Trophoblast cell (in vitro differentiated cells and primary cell): ENCODE measurements at regions not wholly inside any gene's neighbourhood (a gene's known extent, or its start where the extent isn't known, plus 50 kb on each side); places are given as distances from the start of the nearest gene placed in this dataset.

Source experiments
- DNase-seq, 2 donors: peaks; one replicate each; pipeline ENCODE4 v3.0.0-alpha.2; 2016
- H2AFZ ChIP-seq: 2 replicates; pipeline ENCODE4 v1.6.1; 2013; ENCODE audit warnings: low read length, moderate library complexity, mild to moderate bottlenecking; ENCODE audit not compliant: insufficient read depth, poor library complexity
- H2AK5ac ChIP-seq: 2 replicates; pipeline ENCODE4 v1.6.1; 2013; ENCODE audit warnings: mild to moderate bottlenecking, low read length
- H2BK120ac ChIP-seq: 2 replicates; pipeline ENCODE4 v1.6.1; 2013; ENCODE audit warnings: low read length, mild to moderate bottlenecking, moderate library complexity; ENCODE audit not compliant: insufficient read depth, poor library complexity
- H2BK12ac ChIP-seq: 2 replicates; pipeline ENCODE4 v1.6.1; 2013; ENCODE audit warnings: mild to moderate bottlenecking, low read length, moderate library complexity
- H2BK5ac ChIP-seq: 2 replicates; pipeline ENCODE4 v1.6.1; 2013; ENCODE audit warnings: low read length, low read depth, moderate library complexity, mild to moderate bottlenecking; ENCODE audit not compliant: poor library complexity
- H3K14ac ChIP-seq: 2 replicates; pipeline ENCODE4 v1.6.1; 2013; ENCODE audit warnings: mild to moderate bottlenecking, low read length
- H3K18ac ChIP-seq: 2 replicates; pipeline ENCODE4 v1.6.1; 2013; ENCODE audit warnings: mild to moderate bottlenecking, low read length
- H3K23ac ChIP-seq: 2 replicates; pipeline ENCODE4 v1.6.1; 2013; ENCODE audit warnings: low read length
- H3K27ac ChIP-seq: 2 replicates; pipeline ENCODE4 v1.5.1; 2013; ENCODE audit warnings: low read depth, mild to moderate bottlenecking, inconsistent platforms, low read length, moderate library complexity
- H3K27me3 ChIP-seq: 2 replicates; pipeline ENCODE4 v1.6.1; 2013; ENCODE audit warnings: inconsistent platforms, mild to moderate bottlenecking, low read length, moderate library complexity; ENCODE audit not compliant: insufficient read depth
- H3K36me3 ChIP-seq, 2 experiments: 1 replicate in 1 of 2; 2 replicates in 1 of 2; pipeline ENCODE4 v1.6.1; 2013; ENCODE audit warnings: low read length in 2 of 2, mild to moderate bottlenecking in 2 of 2, moderate library complexity in 1 of 2; ENCODE audit not compliant: insufficient read depth in 2 of 2, control insufficient read depth in 1 of 2
- H3K4ac ChIP-seq: 2 replicates; pipeline ENCODE4 v1.6.1; 2013; ENCODE audit warnings: low read depth, mild to moderate bottlenecking, low read length, moderate library complexity
- H3K4me1 ChIP-seq, 2 experiments: 1 replicate in 1 of 2; 2 replicates in 1 of 2; pipeline ENCODE4 v1.6.1; 2013; ENCODE audit warnings: low read length in 2 of 2, mild to moderate bottlenecking in 2 of 2, moderate library complexity in 1 of 2; ENCODE audit not compliant: insufficient read depth in 2 of 2, control insufficient read depth in 1 of 2
- H3K4me2 ChIP-seq: 2 replicates; pipeline ENCODE4 v1.6.1; 2013; ENCODE audit warnings: inconsistent platforms, mild to moderate bottlenecking, low read length, moderate library complexity
- H3K4me3 ChIP-seq: 2 replicates; pipeline ENCODE4 v1.5.1; 2013; ENCODE audit warnings: mild to moderate bottlenecking, low read depth, low read length, inconsistent platforms
- H3K79me1 ChIP-seq: one replicate; pipeline ENCODE4 v1.6.1; 2013; ENCODE audit warnings: low read length
- H3K79me2 ChIP-seq: 2 replicates; pipeline ENCODE4 v1.6.1; 2013; ENCODE audit warnings: low read length, mild to moderate bottlenecking; ENCODE audit not compliant: control insufficient read depth, insufficient read depth, poor library complexity
- H3K9ac ChIP-seq: 2 replicates; pipeline ENCODE4 v1.6.1; 2013; ENCODE audit warnings: mild to moderate bottlenecking, low read length
- H3K9me3 ChIP-seq: 2 replicates; pipeline ENCODE4 v1.6.1; 2013; ENCODE audit warnings: low read depth, mild to moderate bottlenecking, control low read depth, inconsistent platforms, low read length; ENCODE audit not compliant: insufficient read depth
- H4K12ac ChIP-seq: 2 replicates; pipeline ENCODE4 v1.6.1; 2013; ENCODE audit warnings: low read depth, mild to moderate bottlenecking, low read length, moderate library complexity
- H4K8ac ChIP-seq: 2 replicates; pipeline ENCODE4 v1.6.1; 2013; ENCODE audit warnings: low read depth, mild to moderate bottlenecking, low read length, moderate library complexity
- H4K91ac ChIP-seq: one replicate; pipeline ENCODE4 v1.6.1; 2013; ENCODE audit warnings: low read depth, mild to moderate bottlenecking, low read length, moderate library complexity
- whole genome bisulfite sequencing: extraction: QIAGEN DNeasy Blood & Tissue Kit; methylation state at CpG from one replicate; pipeline ENCODE4 v1.1.7; 2013; ENCODE audit warnings: missing lambda C conversion rate; ENCODE audit not compliant: insufficient read length, insufficient coverage; ENCODE audit errors: extremely low coverage; 5-methylcytosine and 5-hydroxymethylcytosine counted together

- H3K14ac ChIP-seq = no peak overlapping the region
- H3K9me3 ChIP-seq = no peaks in the 10 kb centered on the region
- H3K4me3 ChIP-seq = no peak overlapping the region
- no peak overlapping the region for H3K4me2 ChIP-seq
- H3K4ac ChIP-seq = no peak overlapping the region
- no peak overlapping the region for H2BK5ac ChIP-seq
- H3K27ac ChIP-seq = no peak overlapping the region
- no peak for DNase-seq
- peaks cover 0 to 3% of the 10 kb centered on the region in 2 experiments for H3K4me1 ChIP-seq
- no peak overlapping the region for H4K8ac ChIP-seq
- no peak overlapping the region for H3K18ac ChIP-seq
- H3K27me3 ChIP-seq = no peaks in the 10 kb centered on the region
- H2BK12ac ChIP-seq = no peak overlapping the region
- H3K9ac ChIP-seq = no peak overlapping the region
- no peak overlapping the region for H2AFZ ChIP-seq
- no peak overlapping the region for H4K91ac ChIP-seq
- H2AK5ac ChIP-seq = no peak overlapping the region
- H4K12ac ChIP-seq = no peak overlapping the region
- no peak overlapping the region for H2BK120ac ChIP-seq
- peaks cover 0 to 2% of the 10 kb centered on the region in 2 experiments for H3K36me3 ChIP-seq
- H3K23ac ChIP-seq = no peak overlapping the region
- no peaks in the 10 kb centered on the region for H3K79me2 ChIP-seq
- WGBS = no CpG with 5 or more reads among the region's 3 CpGs
- no peaks in the 10 kb centered on the region for H3K79me1 ChIP-seq
Measured at GRCh38 chr3:124361566-124361965, 368.7 kb upstream of the UMPS start.

GRCh38 chr3:124362455-124362854, 367.8 kb upstream of the UMPS start:
- no peak overlapping the region for H3K4me2 ChIP-seq
- no peak overlapping the region for H2BK12ac ChIP-seq
- H3K79me2 ChIP-seq = no peaks in the 10 kb centered on the region
- peaks cover 0 to 3% of the 10 kb centered on the region in 2 experiments for H3K4me1 ChIP-seq
- H3K9me3 ChIP-seq = no peaks in the 10 kb centered on the region
- no peak overlapping the region for H4K91ac ChIP-seq
- H3K18ac ChIP-seq = no peak overlapping the region
- H3K36me3 ChIP-seq = peaks cover 0 to 2% of the 10 kb centered on the region in 2 experiments
- H3K23ac ChIP-seq = no peak overlapping the region
- H3K9ac ChIP-seq = no peak overlapping the region
- no peak overlapping the region for H3K27ac ChIP-seq
- H2BK5ac ChIP-seq = no peak overlapping the region
- no peak for DNase-seq
- peak overlapping the region; percentile 17 for H3K4ac ChIP-seq
- no peak overlapping the region for H3K4me3 ChIP-seq
- H3K79me1 ChIP-seq = no peaks in the 10 kb centered on the region
- no peak overlapping the region for H3K14ac ChIP-seq
- no CpG with 5 or more reads among the region's 2 CpGs for WGBS
- no peak overlapping the region for H4K12ac ChIP-seq
- no peak overlapping the region for H2AK5ac ChIP-seq
- H2BK120ac ChIP-seq = no peak overlapping the region
- no peak overlapping the region for H4K8ac ChIP-seq
- H2AFZ ChIP-seq = no peak overlapping the region
- no peaks in the 10 kb centered on the region for H3K27me3 ChIP-seq

- no peak overlapping the region for H3K9ac ChIP-seq
- no peak for DNase-seq
Measured at GRCh38 chr3:124363476-124363875, 366.8 kb upstream of the UMPS start.

GRCh38 chr3:124364317-124365020, 365.8 kb upstream of the UMPS start:
- no peak overlapping the region for H2BK12ac ChIP-seq
- no peak overlapping the region for H3K23ac ChIP-seq
- H3K14ac ChIP-seq = no peak overlapping the region
- H3K4me2 ChIP-seq = no peak overlapping the region
- no CpG with 5 or more reads among the region's 2 CpGs for WGBS
- H2AK5ac ChIP-seq = no peak overlapping the region
- H3K4me1 ChIP-seq = peaks cover 0 to 3% of the 10 kb centered on the region in 2 experiments
- H3K18ac ChIP-seq = no peak overlapping the region
- H4K12ac ChIP-seq = no peak overlapping the region
- no peak overlapping the region for H4K8ac ChIP-seq
- H3K27ac ChIP-seq = no peak overlapping the region
- peaks cover 0 to 2% of the 10 kb centered on the region in 2 experiments for H3K36me3 ChIP-seq
- no peak overlapping the region for H3K9ac ChIP-seq
- no peaks in the 10 kb centered on the region for H3K79me1 ChIP-seq
- H2BK5ac ChIP-seq = no peak overlapping the region
- H3K4ac ChIP-seq = no peak overlapping the region
- no peaks in the 10 kb centered on the region for H3K9me3 ChIP-seq
- H2AFZ ChIP-seq = no peak overlapping the region
- H3K79me2 ChIP-seq = no peaks in the 10 kb centered on the region
- no peak overlapping the region for H3K4me3 ChIP-seq
- no peaks in the 10 kb centered on the region for H3K27me3 ChIP-seq
- DNase-seq = no peak
- H4K91ac ChIP-seq = no peak overlapping the region
- H2BK120ac ChIP-seq = no peak overlapping the region

More at GRCh38 chr3:124363476-124363875, 366.8 kb upstream of the UMPS start:
- Histone ChIP-seq H4K12ac (no peak overlapping the region), H3K18ac (no peak overlapping the region), H3K4me2 (no peak overlapping the region), H3K4ac (no peak overlapping the region), H4K8ac (no peak overlapping the region), H3K23ac (no peak overlapping the region), H3K79me2 (no peaks in the 10 kb centered on the region), H3K36me3 (peaks cover 0 to 2% of the 10 kb centered on the region in 2 experiments), H3K27me3 (no peaks in the 10 kb centered on the region), H3K79me1 (no peaks in the 10 kb centered on the region), H3K9me3 (no peaks in the 10 kb centered on the region), H3K14ac (no peak overlapping the region), H4K91ac (no peak overlapping the region), H3K4me1 (peaks cover 0 to 3% of the 10 kb centered on the region in 2 experiments), H3K4me3 (no peak overlapping the region), H3K27ac (no peak overlapping the region), H2BK5ac (no peak overlapping the region), H2BK120ac (no peak overlapping the region), H2BK12ac (no peak overlapping the region), H2AFZ (no peak overlapping the region), H2AK5ac (no peak overlapping the region)
